ENCODE measurements at regions not wholly inside any gene's neighbourhood (a gene's known extent, or its start where the extent isn't known, plus 50 kb on each side); places are given as distances from the start of the nearest gene placed in this dataset.

DNA sequence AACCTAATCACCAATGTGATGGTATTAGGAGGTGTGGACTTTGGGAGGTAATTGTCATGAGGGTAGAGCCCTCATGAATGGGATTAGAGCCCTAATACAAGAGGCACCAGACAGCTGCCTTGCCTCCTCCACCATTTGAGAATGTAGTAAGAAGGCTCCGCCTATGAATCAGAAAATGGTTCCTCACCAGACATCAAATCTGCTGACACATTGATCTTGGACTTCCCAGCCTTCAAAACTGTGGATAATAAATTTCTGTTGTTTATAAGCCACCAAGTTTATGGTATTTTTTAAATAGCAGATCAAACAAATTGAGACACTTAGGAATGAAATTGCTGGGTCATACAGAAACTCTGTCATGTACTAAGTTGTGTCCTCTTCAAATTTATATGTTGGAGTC lies 56.8 kb upstream of the COL6A5 start:
- TF ChIP-seq POLR2A (IDR thresholded peaks at IDR 0.05; ENCODE audit: low read depth, low read length) (no peak), TAF1 (IDR thresholded peaks at IDR 0.05; ENCODE audit: borderline replicate concordance, low read depth, low read length) (no peak), POLR2AphosphoS5 (IDR thresholded peaks at IDR 0.05; ENCODE audit: low read depth, low read length) (no peak)

All from GM12892 (cell line).